Effector CD4-positive, alpha-beta T cell (primary cell): ENCODE measurements at regions not wholly inside any gene's neighbourhood (a gene's known extent, or its start where the extent isn't known, plus 50 kb on each side); places are given as distances from the start of the nearest gene placed in this dataset.

Source experiments
- DNase-seq: peaks from one replicate; pipeline ENCODE4 v3.0.0-alpha.2; 2020

- DNase-seq = no peak
These were observed 91.4 kb downstream of the LYPLAL1 start for GRCh38 chr1:219265026-219265515.

GRCh38 chr1:219264561-219264960 lies 90.9 kb downstream of the LYPLAL1 start:
- no peak for DNase-seq
